ENCODE measurements at regions not wholly inside any gene's neighbourhood (a gene's known extent, or its start where the extent isn't known, plus 50 kb on each side); places are given as distances from the start of the nearest gene placed in this dataset.

DNA sequence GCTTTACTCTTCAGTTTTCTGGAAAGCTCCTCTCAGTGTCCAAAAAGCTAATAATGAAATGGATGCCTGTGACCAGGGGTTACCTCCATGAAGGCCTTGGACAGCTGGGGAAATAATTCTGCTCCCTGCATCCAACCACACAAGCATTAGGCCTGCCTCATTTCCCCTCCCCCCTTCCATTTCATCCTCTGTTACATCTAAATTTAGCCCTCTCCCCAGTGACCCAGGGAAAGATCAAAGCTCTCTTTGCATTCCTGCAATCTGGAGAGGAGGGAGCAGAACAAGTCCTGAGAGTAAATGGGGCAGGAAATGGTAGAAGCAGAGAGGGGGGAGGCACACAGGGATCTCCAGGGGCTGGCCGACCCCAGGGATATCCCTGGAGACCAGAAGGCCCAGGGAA lies 452.7 kb downstream of the TSHZ3 start:
- in situ Hi-C loops (cut with HindIII; ENCODE audit: low sequenced_read_pairs): no loop called here
- DNase-seq (ENCODE audit: low read depth): no peak
- H3K4me3 ChIP-seq (ENCODE audit: low read depth, low read length): no peak overlapping the region
- TF ChIP-seq, protein P1, sequence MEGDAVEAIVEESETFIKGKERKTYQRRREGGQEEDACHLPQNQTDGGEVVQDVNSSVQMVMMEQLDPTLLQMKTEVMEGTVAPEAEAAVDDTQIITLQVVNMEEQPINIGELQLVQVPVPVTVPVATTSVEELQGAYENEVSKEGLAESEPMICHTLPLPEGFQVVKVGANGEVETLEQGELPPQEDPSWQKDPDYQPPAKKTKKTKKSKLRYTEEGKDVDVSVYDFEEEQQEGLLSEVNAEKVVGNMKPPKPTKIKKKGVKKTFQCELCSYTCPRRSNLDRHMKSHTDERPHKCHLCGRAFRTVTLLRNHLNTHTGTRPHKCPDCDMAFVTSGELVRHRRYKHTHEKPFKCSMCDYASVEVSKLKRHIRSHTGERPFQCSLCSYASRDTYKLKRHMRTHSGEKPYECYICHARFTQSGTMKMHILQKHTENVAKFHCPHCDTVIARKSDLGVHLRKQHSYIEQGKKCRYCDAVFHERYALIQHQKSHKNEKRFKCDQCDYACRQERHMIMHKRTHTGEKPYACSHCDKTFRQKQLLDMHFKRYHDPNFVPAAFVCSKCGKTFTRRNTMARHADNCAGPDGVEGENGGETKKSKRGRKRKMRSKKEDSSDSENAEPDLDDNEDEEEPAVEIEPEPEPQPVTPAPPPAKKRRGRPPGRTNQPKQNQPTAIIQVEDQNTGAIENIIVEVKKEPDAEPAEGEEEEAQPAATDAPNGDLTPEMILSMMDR (IDR thresholded peaks at IDR 0.05; ENCODE audit: low read depth, low read length, missing control alignments): no peak

DNA sequence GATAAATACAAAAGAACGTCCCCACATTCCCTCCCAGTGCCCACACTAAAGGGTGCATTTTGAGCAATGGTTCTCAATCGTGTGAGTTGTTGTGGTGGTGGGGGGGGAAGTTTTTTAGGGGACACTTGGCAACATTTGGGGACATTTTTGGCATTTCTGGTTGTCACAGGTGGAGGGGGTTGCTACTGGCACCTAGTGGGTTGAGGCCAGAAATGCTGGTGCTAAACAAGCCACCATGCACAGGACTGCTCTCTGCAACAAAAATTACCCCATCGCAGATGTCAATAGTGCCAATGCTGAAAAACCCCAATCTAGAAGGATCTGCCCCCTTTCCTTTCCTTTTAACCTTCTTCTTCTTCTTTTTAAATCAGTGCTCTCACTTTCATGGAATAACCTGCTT lies 453.3 kb downstream of the TSHZ3 start:
- no peak for DNase-seq (ENCODE audit: low read depth)
- in situ Hi-C loops (cut with HindIII; ENCODE audit: low sequenced_read_pairs): no loop called here
- TF ChIP-seq, protein P1 (IDR thresholded peaks at IDR 0.05; ENCODE audit: low read depth, low read length, missing control alignments): no peak
- H3K4me3 ChIP-seq (ENCODE audit: low read depth, low read length): no peak overlapping the region

DNA sequence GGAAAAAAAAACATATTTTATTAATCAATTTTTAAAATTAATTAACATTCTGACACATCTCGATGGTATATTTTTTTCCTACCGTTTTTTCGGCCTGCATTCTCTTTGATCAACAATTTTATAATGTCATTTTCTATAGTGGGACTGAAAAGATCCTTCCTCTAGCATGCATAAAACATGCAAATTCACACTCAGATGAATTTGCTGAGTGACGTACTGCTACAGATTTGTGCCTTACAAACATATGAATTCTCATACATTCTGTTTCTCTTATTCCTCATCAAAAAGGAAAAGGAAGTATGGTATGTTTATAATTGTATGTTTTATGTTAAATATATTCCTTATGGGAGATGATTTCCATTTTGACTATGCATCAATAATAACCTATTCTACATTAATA lies 458.2 kb downstream of the TSHZ3 start:
- no peak for DNase-seq (ENCODE audit: low read depth)
- in situ Hi-C loops (cut with HindIII; ENCODE audit: low sequenced_read_pairs): no loop called here
- no peak overlapping the region for H3K4me3 ChIP-seq (ENCODE audit: low read depth, low read length)
- TF ChIP-seq, protein P1 (IDR thresholded peaks at IDR 0.05; ENCODE audit: low read depth, low read length, missing control alignments): no peak

DNA sequence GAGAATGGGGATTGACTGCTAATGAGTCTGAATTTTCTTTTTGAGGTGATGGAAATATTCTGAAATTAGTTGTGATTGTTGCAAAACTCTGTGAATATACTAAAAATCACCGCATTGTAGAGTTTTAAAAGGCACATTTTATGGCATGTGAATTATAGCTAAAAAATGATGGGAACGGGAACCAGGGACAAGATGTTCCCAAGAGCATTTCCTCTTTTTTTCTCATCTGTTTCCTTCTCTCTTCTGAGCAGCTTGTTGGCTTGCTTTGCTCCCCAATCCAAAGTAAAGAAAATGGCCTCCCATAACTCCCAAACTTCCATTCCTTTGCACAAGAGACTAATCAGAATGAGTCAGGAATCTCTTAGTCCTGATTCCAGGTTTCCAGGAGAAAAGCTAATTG lies 459.2 kb downstream of the TSHZ3 start:
- TF ChIP-seq, protein P1 (IDR thresholded peaks at IDR 0.05; ENCODE audit: low read depth, low read length, missing control alignments): no peak
- H3K4me3 ChIP-seq (ENCODE audit: low read depth, low read length): no peak overlapping the region
- no peak for DNase-seq (ENCODE audit: low read depth)
- in situ Hi-C loops (cut with HindIII; ENCODE audit: low sequenced_read_pairs): no loop called here

DNA sequence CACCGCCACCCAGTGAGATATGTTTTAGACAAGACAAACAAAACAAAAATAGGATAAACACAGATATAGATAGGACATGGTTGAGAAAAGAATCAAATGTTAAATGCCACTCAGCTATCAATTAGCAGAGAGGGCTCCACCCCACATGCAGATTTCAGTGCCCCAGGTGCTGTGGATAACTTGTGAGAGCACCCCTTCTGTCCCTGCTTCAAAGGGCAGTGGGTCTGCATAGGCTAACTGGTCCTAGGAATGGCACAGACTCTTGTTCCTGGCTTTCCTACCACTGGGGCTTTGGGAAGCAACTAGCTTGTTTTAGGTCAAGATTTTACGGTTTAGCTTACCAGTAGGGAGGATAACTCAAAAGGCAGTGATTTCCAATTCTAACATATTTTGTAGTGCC lies 460.3 kb downstream of the TSHZ3 start:
- TF ChIP-seq, protein P1 (IDR thresholded peaks at IDR 0.05; ENCODE audit: low read depth, low read length, missing control alignments): no peak

DNA sequence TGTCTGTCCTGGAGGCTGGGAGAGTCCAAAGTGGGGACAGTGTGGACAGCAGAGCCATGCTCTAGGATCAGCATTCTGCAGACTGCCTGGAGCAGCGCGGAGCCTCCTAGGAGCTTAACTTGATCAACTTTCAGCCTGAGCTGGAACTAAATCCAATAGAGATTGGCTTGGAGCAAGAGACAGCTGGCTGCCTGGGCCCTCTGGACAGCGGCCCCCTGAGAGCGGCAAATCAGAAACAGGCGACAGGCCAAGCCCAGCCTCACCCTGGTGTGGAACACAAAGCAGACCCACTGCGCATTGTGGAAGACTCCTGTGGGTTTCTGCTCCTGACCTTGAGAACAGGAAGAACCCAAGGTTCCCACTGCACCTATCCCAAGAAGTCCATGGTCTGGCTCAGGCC lies 462.2 kb downstream of the TSHZ3 start:
- H3K4me3 ChIP-seq (ENCODE audit: low read depth, low read length): no peak overlapping the region
- in situ Hi-C loops (cut with HindIII; ENCODE audit: low sequenced_read_pairs): no loop called here
- TF ChIP-seq, protein P1 (IDR thresholded peaks at IDR 0.05; ENCODE audit: low read depth, low read length, missing control alignments): no peak
- DNase-seq (ENCODE audit: low read depth): no peak

More for the DNA sequence above, 460.3 kb downstream of the TSHZ3 start:
- DNase-seq (ENCODE audit: low read depth): no peak
- in situ Hi-C loops (cut with HindIII; ENCODE audit: low sequenced_read_pairs): no loop called here
- H3K4me3 ChIP-seq (ENCODE audit: low read depth, low read length): no peak overlapping the region

DNA sequence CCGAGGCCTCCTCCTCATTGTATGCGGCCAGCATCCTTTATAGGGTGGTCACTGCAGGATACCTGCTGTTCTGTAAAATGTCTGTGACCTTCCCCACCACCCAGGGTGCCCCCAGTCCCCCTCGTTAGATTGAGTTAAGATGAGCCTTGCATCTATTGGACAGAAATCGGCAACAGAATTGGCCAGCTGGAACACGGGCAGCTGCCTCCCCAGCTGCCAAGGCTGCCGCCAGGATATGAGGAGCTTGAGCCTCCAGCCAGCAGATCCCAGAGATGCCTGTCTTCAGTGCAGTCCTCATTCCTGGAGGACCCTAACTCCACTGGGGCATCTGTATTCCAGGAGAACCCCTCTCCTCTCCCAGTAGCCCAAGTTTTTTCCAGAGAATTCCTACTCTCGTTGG lies 463.0 kb downstream of the TSHZ3 start:
- no peak for DNase-seq (ENCODE audit: low read depth)
- TF ChIP-seq, protein P1 (IDR thresholded peaks at IDR 0.05; ENCODE audit: low read depth, low read length, missing control alignments): no peak
- in situ Hi-C loops (cut with HindIII; ENCODE audit: low sequenced_read_pairs): no loop called here
- no peak overlapping the region for H3K4me3 ChIP-seq (ENCODE audit: low read depth, low read length)

Data from astrocyte of the cerebellum (primary cell).